Astrocyte of the spinal cord (primary cell): ENCODE measurements at regions not wholly inside any gene's neighbourhood (a gene's known extent, or its start where the extent isn't known, plus 50 kb on each side); places are given as distances from the start of the nearest gene placed in this dataset.

ENCODE experiments used
- DNase-seq: peaks from one replicate; pipeline ENCODE4 v3.0.0; 2011; ENCODE audit warnings: low read depth, low spot score
- H3K4me3 ChIP-seq: 2 replicates; pipeline ENCODE4 v1.5.1; 2011; ENCODE audit warnings: low read depth, mild to moderate bottlenecking, low read length, moderate library complexity
- in situ Hi-C: cut with HindIII; loops from 2 replicates; pipeline ENCODE4 v1.10.0; 2017; ENCODE audit warnings: low sequenced_read_pairs
- TF ChIP-seq, protein P1 (sequence below): IDR thresholded peaks from 2 replicates; pipeline ENCODE4 v1.5.1; 2012; ENCODE audit warnings: low read depth, mild to moderate bottlenecking, low read length, inconsistent platforms

DNA sequence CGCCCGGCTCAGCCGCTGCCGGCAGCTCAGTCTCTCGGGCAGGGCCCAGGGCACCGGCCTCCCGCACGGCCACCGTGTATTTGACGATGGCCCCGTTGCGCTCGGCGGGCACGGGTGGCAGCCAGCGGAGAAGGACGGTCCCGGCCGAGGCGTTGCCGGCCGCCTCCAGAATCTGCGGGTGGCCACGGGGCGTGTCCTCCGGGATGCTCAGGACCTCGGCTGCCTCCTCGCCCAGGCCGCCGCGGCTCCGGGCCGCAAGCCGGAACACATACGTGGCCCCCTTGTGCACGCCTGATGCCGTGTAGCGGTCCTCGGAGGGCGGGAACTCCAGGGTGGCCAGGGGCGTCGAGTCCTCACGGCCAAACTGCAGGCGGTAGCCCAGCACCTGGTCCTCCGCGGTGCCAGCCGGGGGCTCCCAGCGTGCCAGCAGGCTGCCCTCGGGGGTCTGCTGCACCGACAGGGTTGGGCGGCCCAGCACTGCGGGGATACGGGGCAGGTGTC, 117.7 kb downstream of the PTPRS start:
- TF ChIP-seq, protein P1, sequence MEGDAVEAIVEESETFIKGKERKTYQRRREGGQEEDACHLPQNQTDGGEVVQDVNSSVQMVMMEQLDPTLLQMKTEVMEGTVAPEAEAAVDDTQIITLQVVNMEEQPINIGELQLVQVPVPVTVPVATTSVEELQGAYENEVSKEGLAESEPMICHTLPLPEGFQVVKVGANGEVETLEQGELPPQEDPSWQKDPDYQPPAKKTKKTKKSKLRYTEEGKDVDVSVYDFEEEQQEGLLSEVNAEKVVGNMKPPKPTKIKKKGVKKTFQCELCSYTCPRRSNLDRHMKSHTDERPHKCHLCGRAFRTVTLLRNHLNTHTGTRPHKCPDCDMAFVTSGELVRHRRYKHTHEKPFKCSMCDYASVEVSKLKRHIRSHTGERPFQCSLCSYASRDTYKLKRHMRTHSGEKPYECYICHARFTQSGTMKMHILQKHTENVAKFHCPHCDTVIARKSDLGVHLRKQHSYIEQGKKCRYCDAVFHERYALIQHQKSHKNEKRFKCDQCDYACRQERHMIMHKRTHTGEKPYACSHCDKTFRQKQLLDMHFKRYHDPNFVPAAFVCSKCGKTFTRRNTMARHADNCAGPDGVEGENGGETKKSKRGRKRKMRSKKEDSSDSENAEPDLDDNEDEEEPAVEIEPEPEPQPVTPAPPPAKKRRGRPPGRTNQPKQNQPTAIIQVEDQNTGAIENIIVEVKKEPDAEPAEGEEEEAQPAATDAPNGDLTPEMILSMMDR: no peak
- H3K4me3 ChIP-seq: no peak overlapping the region
- in situ Hi-C loops: no loop called here
- no peak for DNase-seq

DNA sequence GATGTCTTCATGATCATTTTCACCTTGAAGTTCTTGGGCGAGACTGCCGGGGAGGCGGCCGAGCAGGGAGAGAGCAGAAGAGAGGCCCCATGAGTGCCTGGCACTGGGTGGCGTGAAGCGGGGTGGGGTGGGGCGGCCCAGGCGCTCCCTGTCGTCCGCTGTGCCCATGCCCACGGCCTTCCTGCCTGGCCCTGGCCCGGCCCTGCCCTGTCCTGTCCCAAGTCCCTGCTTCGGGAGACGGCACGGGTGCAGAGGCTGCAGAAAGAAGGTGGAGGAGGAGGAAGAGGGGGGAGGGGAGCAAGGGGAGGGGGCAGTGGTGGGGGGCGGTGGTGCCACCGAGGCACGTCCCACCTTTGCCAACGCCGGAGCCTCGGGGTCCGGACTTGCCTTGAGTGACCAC, 118.4 kb downstream of the PTPRS start:
- TF ChIP-seq, protein P1: no peak
- no peak for DNase-seq
- H3K4me3 ChIP-seq: no peak overlapping the region
- in situ Hi-C loops: no loop called here

DNA sequence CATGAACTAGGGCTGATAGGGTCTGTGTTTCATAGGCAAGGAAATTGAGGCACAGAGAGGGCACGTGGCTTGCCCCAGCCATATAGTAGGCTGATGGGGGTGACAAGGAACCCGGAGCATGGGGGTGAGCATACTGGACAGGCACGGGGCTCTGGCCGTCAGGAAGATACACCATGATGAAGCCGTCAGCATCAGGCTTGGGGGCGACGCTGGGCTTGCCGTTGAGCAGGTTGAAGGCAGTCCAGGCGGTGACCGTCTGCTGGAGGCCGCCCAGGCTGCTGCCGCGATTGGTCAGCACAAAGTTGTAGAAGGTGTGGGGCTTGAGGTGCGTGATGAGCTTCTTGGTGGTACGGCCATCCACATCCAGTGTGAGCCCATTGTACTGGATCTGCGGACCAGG, 119.7 kb downstream of the PTPRS start:
- in situ Hi-C loops: no loop called here
- TF ChIP-seq, protein P1: no peak
- no peak for DNase-seq
- no peak overlapping the region for H3K4me3 ChIP-seq

DNA sequence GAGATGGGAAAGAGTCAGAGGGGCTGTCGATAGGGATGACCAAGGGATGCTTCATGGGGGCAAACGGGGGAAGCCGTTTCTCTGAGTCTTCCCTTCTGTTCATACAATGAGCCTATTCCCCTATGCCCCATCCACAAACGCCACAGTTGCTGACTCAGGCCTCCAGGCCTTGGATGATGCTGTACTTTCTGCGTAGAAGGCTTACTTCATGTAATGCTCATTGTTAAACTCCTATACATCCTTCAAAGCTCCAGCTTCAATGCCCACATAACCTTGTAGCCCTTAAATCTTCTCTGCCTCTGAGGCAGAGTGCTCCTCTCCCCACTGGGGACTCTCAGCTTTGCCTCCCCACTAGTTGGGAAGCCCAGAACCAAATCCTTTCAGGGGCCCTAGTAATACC, 120.3 kb downstream of the PTPRS start:
- TF ChIP-seq, protein P1: no peak

DNA sequence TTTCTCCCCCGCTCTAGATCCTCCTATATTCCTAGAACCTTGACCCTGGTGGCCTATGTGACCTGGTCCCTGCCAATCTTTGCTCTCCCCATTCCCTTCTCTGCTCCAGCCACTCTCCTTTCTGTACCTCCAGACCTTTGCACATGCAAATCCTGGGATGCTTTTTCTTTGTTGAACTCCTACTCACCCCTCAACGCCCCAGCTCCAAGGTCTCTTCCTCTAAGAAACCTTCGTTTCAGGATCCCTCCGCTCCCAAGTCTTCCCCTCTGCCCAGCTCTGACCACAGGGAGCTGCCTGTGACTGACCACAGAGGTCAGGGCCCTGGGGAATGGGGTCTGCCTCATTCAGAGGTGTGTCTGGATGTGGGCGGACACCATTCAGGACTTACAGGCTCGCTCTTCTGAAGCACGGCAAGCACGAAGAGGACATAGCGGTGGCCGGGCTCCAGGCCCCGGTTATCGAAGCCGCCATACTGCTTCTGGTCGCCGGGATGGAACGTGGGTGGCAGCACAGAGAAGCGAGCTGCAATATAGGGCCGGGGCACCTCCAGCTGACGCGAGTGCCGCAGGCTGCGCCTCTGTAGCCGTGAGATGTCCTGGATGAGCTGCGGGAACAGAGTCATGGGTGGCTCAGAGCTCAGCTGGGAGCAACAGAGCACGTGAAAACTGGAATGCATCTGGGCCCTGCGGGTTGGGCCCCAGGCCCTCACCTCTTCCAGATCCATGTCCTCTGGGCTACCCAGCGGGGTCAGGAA, 120.9 kb downstream of the PTPRS start:
- no peak overlapping the region for H3K4me3 ChIP-seq
- no peak for DNase-seq
- TF ChIP-seq, protein P1: no peak
- in situ Hi-C loops: no loop called here

More for the DNA sequence above, 120.3 kb downstream of the PTPRS start:
- in situ Hi-C loops: no loop called here
- no peak overlapping the region for H3K4me3 ChIP-seq
- no peak for DNase-seq

DNA sequence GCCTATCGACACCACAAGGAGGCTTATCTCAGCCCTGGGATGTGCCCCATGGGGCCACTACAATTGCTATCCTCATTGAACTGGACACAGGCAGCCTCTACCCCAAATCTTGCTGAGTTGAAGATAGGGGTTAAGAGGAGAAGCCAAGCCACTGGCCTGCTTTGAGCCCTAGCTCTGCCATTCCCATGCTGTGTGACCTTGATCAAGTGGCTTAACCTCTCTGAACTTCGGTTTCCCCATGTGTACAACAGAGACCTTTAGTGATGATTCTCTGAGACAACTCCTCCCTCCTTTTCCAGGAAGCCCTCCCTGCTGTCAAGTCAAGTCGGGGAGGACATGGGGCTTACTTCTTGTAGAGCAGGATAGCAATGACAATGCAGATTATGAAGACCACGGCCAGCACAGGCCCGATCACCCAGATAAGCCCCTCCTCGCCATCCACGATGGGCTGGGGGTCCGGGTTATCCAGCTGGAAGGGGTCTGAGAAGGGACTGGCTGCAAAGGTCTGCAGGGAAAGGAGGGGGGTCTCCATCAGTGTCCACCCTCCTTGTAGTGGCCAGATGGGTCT, 121.6 kb downstream of the PTPRS start:
- TF ChIP-seq, protein P1: no peak
- no peak for DNase-seq
- H3K4me3 ChIP-seq: no peak overlapping the region
- in situ Hi-C loops: no loop called here
